COLO829 (cell line): ENCODE measurements at regions not wholly inside any gene's neighbourhood (a gene's known extent, or its start where the extent isn't known, plus 50 kb on each side); places are given as distances from the start of the nearest gene placed in this dataset.
"Not testable (repeated sequence)": the region's sequence is repeated elsewhere in the genome, so short reads cannot be mapped to it uniquely, and the experiment has no call there.

Experiments
- DNase-seq: peaks from one replicate; pipeline ENCODE4 v3.0.0; 2012; ENCODE audit warnings: low spot score

GRCh38 chr2:138066139-138066806 lies 102.0 kb downstream of the HNMT start:
- DNase-seq: no peak

- no peak for DNase-seq
Observed at GRCh38 chr2:138066841-138067240, 102.6 kb downstream of the HNMT start.

GRCh38 chr2:138068669-138069068 lies 104.4 kb downstream of the HNMT start:
- not testable (repeated sequence) for DNase-seq

- DNase-seq: not testable (repeated sequence)
Observed at GRCh38 chr2:138071042-138071719, 106.9 kb downstream of the HNMT start.

- no peak for DNase-seq
Observed at GRCh38 chr2:138071720-138072719, 107.7 kb downstream of the HNMT start.

GRCh38 chr2:138078153-138078552 lies 113.9 kb downstream of the HNMT start:
- no peak for DNase-seq

- DNase-seq: no peak
Observed at GRCh38 chr2:138079976-138080375, 115.7 kb downstream of the HNMT start.

- DNase-seq: no peak
Observed at GRCh38 chr2:138081225-138082073, 117.2 kb downstream of the HNMT start.

GRCh38 chr2:138084206-138084605 lies 119.9 kb downstream of the HNMT start:
- no peak for DNase-seq

GRCh38 chr2:138085441-138085840 lies 121.2 kb downstream of the HNMT start:
- DNase-seq: not testable (repeated sequence)

- no peak for DNase-seq
Observed at GRCh38 chr2:138086576-138086975, 122.3 kb downstream of the HNMT start.

GRCh38 chr2:138087751-138088593 lies 123.7 kb downstream of the HNMT start:
- no peak for DNase-seq

GRCh38 chr2:138090330-138090729 lies 126.1 kb downstream of the HNMT start:
- DNase-seq: peak; percentile 63

GRCh38 chr2:138093455-138093854 lies 129.2 kb downstream of the HNMT start:
- no peak for DNase-seq

GRCh38 chr2:138094031-138094430 lies 129.8 kb downstream of the HNMT start:
- no peak for DNase-seq

- no peak for DNase-seq
Observed at GRCh38 chr2:138095336-138095735, 131.1 kb downstream of the HNMT start.

GRCh38 chr2:138099288-138099687 lies 135.0 kb downstream of the HNMT start:
- DNase-seq: not testable (repeated sequence)

- DNase-seq: no peak
Observed at GRCh38 chr2:138101718-138102117, 137.4 kb downstream of the HNMT start.

- no peak for DNase-seq
Observed at GRCh38 chr2:138102664-138103063, 138.4 kb downstream of the HNMT start.

GRCh38 chr2:138103156-138103555 lies 138.9 kb downstream of the HNMT start:
- DNase-seq: no peak

GRCh38 chr2:138104071-138104470 lies 139.8 kb downstream of the HNMT start:
- DNase-seq: no peak
